ENCODE measurements at regions not wholly inside any gene's neighbourhood (a gene's known extent, or its start where the extent isn't known, plus 50 kb on each side); places are given as distances from the start of the nearest gene placed in this dataset.
A peak's percentile ranks its signal among the peaks of the same experiment; 100 is the strongest.

- no peaks in the 10 kb centered on the region for H3K9me3 ChIP-seq (ENCODE audit: control insufficient read depth, insufficient read depth, low read depth, low read length)
- H3K4me3 ChIP-seq (ENCODE audit: low read depth, low read length), result peak overlapping the region; percentile 94
- H3K4me1 ChIP-seq (ENCODE audit: control insufficient read depth, insufficient read depth, low read length), result peaks cover 2% of the 10 kb centered on the region; the same call in 1 of the 2 replicates
- ChIA-PET CTCF (interaction anchor here (1.1 kb wide), 1 partner anchor 47 kb away, joined by 4 read pairs; no protein-coding TSS in a partner anchor), POLR2A (interaction anchor here (0.6 to 2.4 kb wide), 15 partner anchors 9 to 102 kb away, joined by 3 to 8 read pairs (median 4); no protein-coding TSS in a partner anchor)
- H3K27ac ChIP-seq (ENCODE audit: extremely low read depth, low read depth, low read length), result peak overlapping the region; percentile 98
- peaks cover 0 to 5% of the 10 kb centered on the region in 2 experiments; a peak in 1 of 3 replicates for H3K36me3 ChIP-seq (ENCODE audit: control insufficient read depth in 2 of 2, insufficient read depth in 1 of 2, low read length in 2 of 2)
- peak; percentile 71 for TF ChIP-seq ZBTB21 (tag by site-specific recombination; IDR thresholded peaks at IDR 0.05)
- peak; percentile 64 for TF ChIP-seq ZXDB (tag by site-specific recombination; IDR thresholded peaks at IDR 0.05)
- TF ChIP-seq ZNF366 (tag by site-specific recombination; conservative IDR thresholded peaks at IDR 0.05), result peak; percentile 56; the same call in 1 of the 2 replicates
- TF ChIP-seq ZNF692 (tag by site-specific recombination; IDR thresholded peaks at IDR 0.05), result peak; percentile 54; the same call in 1 of the 2 replicates
- TF ChIP-seq PRDM10 (tag by site-specific recombination; IDR thresholded peaks at IDR 0.05), result peak; percentile 55
- peak; percentile 39; the same call in 1 of the 2 replicates for TF ChIP-seq ZBTB8A (tag by site-specific recombination; IDR thresholded peaks at IDR 0.05)
- no peak for TF ChIP-seq ZNF280C (tag by site-specific recombination; IDR thresholded peaks at IDR 0.05)
- peak; percentile 80 for TF ChIP-seq ZNF398 (tag by site-specific recombination; IDR thresholded peaks at IDR 0.05)
- TF ChIP-seq ZNF654 (tag by site-specific recombination; IDR thresholded peaks at IDR 0.05; ENCODE audit: low read depth), result no peak
- TF ChIP-seq ZNF266 (tag by site-specific recombination; IDR thresholded peaks at IDR 0.05; ENCODE audit: low read depth), result no peak
- no peak for TF ChIP-seq ZNF549 (tag by site-specific recombination; IDR thresholded peaks at IDR 0.05)
- peak; percentile 90 for TF ChIP-seq SP3 (tag by site-specific recombination; IDR thresholded peaks at IDR 0.05)
- peak; percentile 65; the same call in 1 of the 2 replicates for TF ChIP-seq KLF17 (tag by site-specific recombination; IDR thresholded peaks at IDR 0.05)
- TF ChIP-seq SP2 (tag by site-specific recombination; IDR thresholded peaks at IDR 0.05), result peak; percentile 78
- no peak for TF ChIP-seq ZNF146 (tag by site-specific recombination; IDR thresholded peaks at IDR 0.05)
- TF ChIP-seq ZBTB10 (tag by site-specific recombination; IDR thresholded peaks at IDR 0.05), result peak; percentile 43; the same call in 1 of the 2 replicates
- no peak for TF ChIP-seq ZNF280D (tag by site-specific recombination; IDR thresholded peaks at IDR 0.05)
- TF ChIP-seq KLF10 (tag by site-specific recombination; IDR thresholded peaks at IDR 0.05), result peak; percentile 95
These were observed 82.1 kb downstream of the PTPDC1 start for GRCh38 chr9:94166236-94166975.

Data from HEK293 (cell line).